Lower leg skin (tissue), 3 donors: ENCODE measurements at regions not wholly inside any gene's neighbourhood (a gene's known extent, or its start where the extent isn't known, plus 50 kb on each side); places are given as distances from the start of the nearest gene placed in this dataset.

Experiments used
- POLR2A ChIP-seq, 2 donors: fragments of 450-650 bp; IDR thresholded peaks; one replicate each; pipeline ENCODE4 v1.6.1; 2016 to 2017; ENCODE audit warnings: antibody characterized with exemption in 2 of 2, mild to moderate bottlenecking in 1 of 2, moderate library complexity in 1 of 2
- TF ChIP-seq, protein P1 (sequence below), 3 donors: fragments of 450-650 bp; IDR thresholded peaks; one replicate each; pipeline ENCODE4 v1.5.1; 2016; ENCODE audit warnings: antibody characterized with exemption in 3 of 3, mild to moderate bottlenecking in 3 of 3, moderate library complexity in 2 of 3

DNA sequence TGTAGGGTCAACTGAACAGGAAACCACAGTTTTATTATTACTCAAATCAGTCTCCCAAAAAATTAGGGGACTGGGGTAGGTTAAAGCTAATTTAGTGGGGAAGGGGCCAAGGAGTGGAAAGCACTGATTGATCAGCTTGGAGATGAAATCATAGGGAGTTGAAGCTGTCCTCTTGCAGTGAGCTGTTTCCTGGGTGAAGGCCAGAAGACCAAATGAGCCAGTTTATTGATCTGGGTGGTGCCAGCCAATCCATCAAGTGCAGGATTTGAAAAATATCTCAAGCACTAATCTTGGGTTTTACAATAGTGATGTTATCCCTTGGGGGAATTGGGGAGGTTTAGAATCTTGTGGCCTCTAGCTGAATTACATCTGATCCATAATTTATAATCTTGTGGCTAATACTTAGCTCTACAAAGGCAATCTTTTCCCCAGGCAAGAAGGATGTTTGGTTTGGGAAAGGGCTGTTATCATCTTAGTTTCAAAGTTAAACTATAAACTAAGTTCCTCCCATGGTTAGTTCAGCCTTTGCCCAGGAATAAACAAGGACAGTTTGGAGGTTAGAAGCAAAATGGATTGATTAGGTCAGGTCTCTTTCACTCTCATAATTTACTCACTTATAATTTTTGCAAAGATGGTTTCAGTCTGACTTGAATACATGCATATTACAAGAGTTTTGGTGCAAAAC lies 773.5 kb downstream of the XPNPEP1 start:
- TF ChIP-seq POLR2A (IDR thresholded peaks at IDR 0.05) = no peak
- TF ChIP-seq, protein P1, sequence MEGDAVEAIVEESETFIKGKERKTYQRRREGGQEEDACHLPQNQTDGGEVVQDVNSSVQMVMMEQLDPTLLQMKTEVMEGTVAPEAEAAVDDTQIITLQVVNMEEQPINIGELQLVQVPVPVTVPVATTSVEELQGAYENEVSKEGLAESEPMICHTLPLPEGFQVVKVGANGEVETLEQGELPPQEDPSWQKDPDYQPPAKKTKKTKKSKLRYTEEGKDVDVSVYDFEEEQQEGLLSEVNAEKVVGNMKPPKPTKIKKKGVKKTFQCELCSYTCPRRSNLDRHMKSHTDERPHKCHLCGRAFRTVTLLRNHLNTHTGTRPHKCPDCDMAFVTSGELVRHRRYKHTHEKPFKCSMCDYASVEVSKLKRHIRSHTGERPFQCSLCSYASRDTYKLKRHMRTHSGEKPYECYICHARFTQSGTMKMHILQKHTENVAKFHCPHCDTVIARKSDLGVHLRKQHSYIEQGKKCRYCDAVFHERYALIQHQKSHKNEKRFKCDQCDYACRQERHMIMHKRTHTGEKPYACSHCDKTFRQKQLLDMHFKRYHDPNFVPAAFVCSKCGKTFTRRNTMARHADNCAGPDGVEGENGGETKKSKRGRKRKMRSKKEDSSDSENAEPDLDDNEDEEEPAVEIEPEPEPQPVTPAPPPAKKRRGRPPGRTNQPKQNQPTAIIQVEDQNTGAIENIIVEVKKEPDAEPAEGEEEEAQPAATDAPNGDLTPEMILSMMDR (IDR thresholded peaks at IDR 0.05) = no peak
